Endodermal cell (in vitro differentiated cells): ENCODE measurements at regions not wholly inside any gene's neighbourhood (a gene's known extent, or its start where the extent isn't known, plus 50 kb on each side); places are given as distances from the start of the nearest gene placed in this dataset.

ENCODE experiments used
- DNase-seq: peaks from one replicate; pipeline ENCODE4 v3.0.0-alpha.2; 2017
- H3K27ac ChIP-seq: 2 replicates; pipeline ENCODE4 v1.5.1; 2013; ENCODE audit warnings: mild to moderate bottlenecking, low read depth, low read length, moderate library complexity
- H3K27me3 ChIP-seq: 2 replicates; pipeline ENCODE4 v1.6.1; 2013; ENCODE audit warnings: mild to moderate bottlenecking, low read length, moderate library complexity; ENCODE audit not compliant: insufficient read depth, control insufficient read depth, poor library complexity, severe bottlenecking
- H3K36me3 ChIP-seq: 2 replicates; pipeline ENCODE4 v1.7.0; 2013; ENCODE audit warnings: mild to moderate bottlenecking, low read length, moderate library complexity; ENCODE audit not compliant: control insufficient read depth, insufficient read depth
- H3K4me1 ChIP-seq: one replicate; pipeline ENCODE4 v1.7.0; 2013; ENCODE audit warnings: low read length; ENCODE audit not compliant: control insufficient read depth, insufficient read depth
- H3K4me3 ChIP-seq: 2 replicates; pipeline ENCODE4 v1.5.1; 2013; ENCODE audit warnings: mild to moderate bottlenecking, low read length, moderate library complexity
- H3K9ac ChIP-seq: 2 replicates; pipeline ENCODE4 v1.6.1; 2013; ENCODE audit warnings: mild to moderate bottlenecking, low read length, moderate library complexity; ENCODE audit not compliant: poor library complexity, severe bottlenecking; ENCODE audit errors: extremely low read depth
- H3K9me3 ChIP-seq: 2 replicates; pipeline ENCODE4 v1.6.1; 2013; ENCODE audit warnings: mild to moderate bottlenecking, low read length, moderate library complexity; ENCODE audit not compliant: control insufficient read depth
- H3K27ac Mint-ChIP-seq: 2 replicates; pipeline ENCODE4 v1.8.0; 2020; ENCODE audit warnings: mixed read lengths
- H3K27me3 Mint-ChIP-seq: 2 replicates; pipeline ENCODE4 v1.8.0; 2021; ENCODE audit warnings: mild to moderate bottlenecking, mixed read lengths; ENCODE audit not compliant: insufficient read depth
- H3K36me3 Mint-ChIP-seq: 2 replicates; pipeline ENCODE4 v1.8.0; 2020; ENCODE audit warnings: low read depth, mixed read lengths
- H3K4me1 Mint-ChIP-seq: 2 replicates; pipeline ENCODE4 v1.8.0; 2020; ENCODE audit warnings: mixed read lengths
- H3K4me3 Mint-ChIP-seq: 2 replicates; pipeline ENCODE4 v1.8.0; 2020; ENCODE audit warnings: mild to moderate bottlenecking, moderate library complexity, mixed read lengths
- H3K9me3 Mint-ChIP-seq: 2 replicates; pipeline ENCODE4 v1.8.0; 2020; ENCODE audit warnings: mild to moderate bottlenecking, mixed read lengths
- WGBS, 2 experiments: methylation state at CpG; one replicate each; pipeline versions ENCODE4 v1.1.5 to v1.1.7; 2013; ENCODE audit warnings: missing lambda C conversion rate in 2 of 2, mixed read lengths in 1 of 2; ENCODE audit not compliant: insufficient coverage in 1 of 2, insufficient read length in 1 of 2; 5-methylcytosine and 5-hydroxymethylcytosine counted together
- TF ChIP-seq, protein P1 (sequence below): fragments of 200-600 bp; sonication (generic); conservative IDR thresholded peaks from 2 replicates; pipeline ENCODE4 v1.5.0; 2021; ENCODE audit warnings: antibody characterized with exemption, mild to moderate bottlenecking

- Mint-ChIP-seq H3K9me3 (no peaks in the 10 kb centered on the region), H3K4me3 (no peak overlapping the region), H3K4me1 (peaks cover 3% of the 10 kb centered on the region), H3K27ac (no peak overlapping the region), H3K36me3 (no peaks in the 10 kb centered on the region), H3K27me3 (no peaks in the 10 kb centered on the region)
- Histone ChIP-seq H3K36me3 (no peaks in the 10 kb centered on the region), H3K9me3 (no peaks in the 10 kb centered on the region), H3K4me3 (no peak overlapping the region), H3K27ac (no peak overlapping the region), H3K4me1 (no peaks in the 10 kb centered on the region), H3K27me3 (no peaks in the 10 kb centered on the region), H3K9ac (no peak overlapping the region)
- 73 to 76% methylated on average over 6 to 7 of the region's 7 CpGs for WGBS, 2 experiments
- TF ChIP-seq, protein P1, sequence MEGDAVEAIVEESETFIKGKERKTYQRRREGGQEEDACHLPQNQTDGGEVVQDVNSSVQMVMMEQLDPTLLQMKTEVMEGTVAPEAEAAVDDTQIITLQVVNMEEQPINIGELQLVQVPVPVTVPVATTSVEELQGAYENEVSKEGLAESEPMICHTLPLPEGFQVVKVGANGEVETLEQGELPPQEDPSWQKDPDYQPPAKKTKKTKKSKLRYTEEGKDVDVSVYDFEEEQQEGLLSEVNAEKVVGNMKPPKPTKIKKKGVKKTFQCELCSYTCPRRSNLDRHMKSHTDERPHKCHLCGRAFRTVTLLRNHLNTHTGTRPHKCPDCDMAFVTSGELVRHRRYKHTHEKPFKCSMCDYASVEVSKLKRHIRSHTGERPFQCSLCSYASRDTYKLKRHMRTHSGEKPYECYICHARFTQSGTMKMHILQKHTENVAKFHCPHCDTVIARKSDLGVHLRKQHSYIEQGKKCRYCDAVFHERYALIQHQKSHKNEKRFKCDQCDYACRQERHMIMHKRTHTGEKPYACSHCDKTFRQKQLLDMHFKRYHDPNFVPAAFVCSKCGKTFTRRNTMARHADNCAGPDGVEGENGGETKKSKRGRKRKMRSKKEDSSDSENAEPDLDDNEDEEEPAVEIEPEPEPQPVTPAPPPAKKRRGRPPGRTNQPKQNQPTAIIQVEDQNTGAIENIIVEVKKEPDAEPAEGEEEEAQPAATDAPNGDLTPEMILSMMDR = no peak
- DNase-seq = no peak
Measured at GRCh38 chr15:77697893-77698292, 65.2 kb upstream of the LINGO1 start.

DNA sequence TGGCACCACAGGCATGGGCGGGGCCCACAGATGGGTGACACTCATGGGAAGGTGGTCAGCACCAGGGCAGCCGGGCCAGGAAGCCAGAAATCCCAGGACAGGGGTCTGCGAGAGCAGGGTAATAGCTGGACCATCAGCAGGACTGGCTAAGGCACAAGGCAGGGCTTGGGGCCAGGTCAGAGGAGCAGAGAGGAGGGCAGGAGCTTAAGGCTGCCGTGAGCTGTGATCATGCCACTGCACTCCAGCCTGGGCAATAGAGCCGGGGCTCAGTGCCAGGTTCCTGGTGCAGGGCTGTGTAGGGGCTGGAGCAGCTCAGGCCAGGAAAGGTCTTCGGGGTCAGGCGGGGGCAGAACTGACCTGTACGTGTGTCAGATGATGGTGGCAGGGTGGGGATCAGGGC lies 64.2 kb upstream of the LINGO1 start:
- WGBS, 2 experiments = 88 to 92% methylated on average over 5 to 8 of the region's 8 CpGs
- Histone ChIP-seq H3K4me3 (no peak overlapping the region), H3K27ac (no peak overlapping the region), H3K9me3 (no peaks in the 10 kb centered on the region), H3K36me3 (no peaks in the 10 kb centered on the region), H3K27me3 (no peaks in the 10 kb centered on the region), H3K4me1 (no peaks in the 10 kb centered on the region), H3K9ac (no peak overlapping the region)
- Mint-ChIP-seq H3K27me3 (no peaks in the 10 kb centered on the region), H3K9me3 (no peaks in the 10 kb centered on the region), H3K27ac (no peak overlapping the region), H3K4me1 (no peaks in the 10 kb centered on the region), H3K36me3 (no peaks in the 10 kb centered on the region), H3K4me3 (no peak overlapping the region)
- TF ChIP-seq, protein P1 = no peak
- no peak for DNase-seq

DNA sequence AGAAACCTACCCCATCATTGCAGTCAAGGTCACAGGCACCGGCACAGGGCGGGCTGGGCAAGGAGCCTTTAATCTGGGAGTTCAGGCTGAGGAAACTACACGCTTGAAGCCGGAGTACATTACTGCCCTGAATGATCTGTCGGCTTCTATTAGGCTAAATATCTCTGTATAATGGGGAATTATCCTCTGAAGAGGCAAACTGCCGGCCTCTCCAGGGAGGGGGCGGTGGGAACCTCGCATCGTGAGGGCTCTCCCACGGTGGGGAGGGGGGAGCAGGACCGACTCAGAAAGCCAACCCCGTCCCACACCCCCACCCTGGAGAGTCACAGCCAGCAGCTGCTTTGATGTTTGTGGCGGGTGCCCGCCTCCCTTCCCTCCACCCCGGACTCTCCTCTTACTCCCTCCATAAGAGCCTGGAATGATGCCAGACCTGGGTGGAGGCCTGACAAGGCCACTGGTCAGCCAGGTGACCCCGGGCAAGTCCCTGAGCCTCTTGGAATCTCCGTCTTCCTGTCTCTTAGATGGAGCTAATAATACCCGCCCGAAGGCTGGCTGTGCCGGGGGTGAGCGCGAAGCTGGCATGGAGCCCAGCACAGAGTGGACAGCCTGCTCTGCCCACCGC lies 63.4 kb upstream of the LINGO1 start:
- no peaks in the 10 kb centered on the region for H3K9me3 Mint-ChIP-seq
- DNase-seq = no peak
- Histone ChIP-seq H3K4me1 (no peaks in the 10 kb centered on the region), H3K27me3 (no peaks in the 10 kb centered on the region), H3K9ac (no peak overlapping the region), H3K36me3 (no peaks in the 10 kb centered on the region), H3K27ac (no peak overlapping the region), H3K9me3 (no peaks in the 10 kb centered on the region), H3K4me3 (no peak overlapping the region)
- H3K36me3 Mint-ChIP-seq = no peaks in the 10 kb centered on the region
- no peaks in the 10 kb centered on the region for H3K4me1 Mint-ChIP-seq
- 85 to 93% methylated on average over 9 to 23 of the region's 23 CpGs for WGBS, 2 experiments
- no peak overlapping the region for H3K4me3 Mint-ChIP-seq
- no peak overlapping the region for H3K27ac Mint-ChIP-seq
- no peaks in the 10 kb centered on the region for H3K27me3 Mint-ChIP-seq
- TF ChIP-seq, protein P1 = no peak
